ENCODE measurements at regions not wholly inside any gene's neighbourhood (a gene's known extent, or its start where the extent isn't known, plus 50 kb on each side); places are given as distances from the start of the nearest gene placed in this dataset.

DNA sequence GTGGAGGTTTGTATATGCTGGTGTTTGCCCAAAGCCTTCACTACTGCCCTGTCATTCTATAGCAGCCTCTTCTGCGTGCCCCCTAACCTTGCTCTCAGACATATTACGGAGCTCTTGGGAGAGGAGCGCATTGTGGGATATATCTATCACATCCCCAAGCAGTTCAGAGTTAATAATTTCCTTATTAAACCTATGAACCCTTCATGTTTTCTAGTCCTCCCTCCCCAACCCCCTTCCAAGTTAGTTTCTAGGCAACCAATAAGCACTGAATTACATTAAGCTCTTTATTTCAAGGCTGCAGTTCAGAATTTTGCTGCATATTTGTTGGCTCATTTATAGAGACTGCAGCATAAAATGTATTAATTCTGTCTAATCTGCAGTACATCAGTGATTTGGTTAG is 57.3 kb upstream of the GRM7 start:
- H3K9me3 ChIP-seq: no peaks in the 10 kb centered on the region
- no peaks in the 10 kb centered on the region for H3K27me3 ChIP-seq
- H3K27ac ChIP-seq: no peak overlapping the region
- H3K4me1 ChIP-seq: no peaks in the 10 kb centered on the region
- no peak overlapping the region for H3K4me3 ChIP-seq
- no peaks in the 10 kb centered on the region for H3K36me3 ChIP-seq
- WGBS, 2 donors: 87 to 94% methylated on average over 3 of the region's 3 CpGs
- TF ChIP-seq POLR2A (IDR thresholded peaks at IDR 0.05) (no peak), EP300 (IDR thresholded peaks at IDR 0.05) (no peak)
- TF ChIP-seq, protein P1, sequence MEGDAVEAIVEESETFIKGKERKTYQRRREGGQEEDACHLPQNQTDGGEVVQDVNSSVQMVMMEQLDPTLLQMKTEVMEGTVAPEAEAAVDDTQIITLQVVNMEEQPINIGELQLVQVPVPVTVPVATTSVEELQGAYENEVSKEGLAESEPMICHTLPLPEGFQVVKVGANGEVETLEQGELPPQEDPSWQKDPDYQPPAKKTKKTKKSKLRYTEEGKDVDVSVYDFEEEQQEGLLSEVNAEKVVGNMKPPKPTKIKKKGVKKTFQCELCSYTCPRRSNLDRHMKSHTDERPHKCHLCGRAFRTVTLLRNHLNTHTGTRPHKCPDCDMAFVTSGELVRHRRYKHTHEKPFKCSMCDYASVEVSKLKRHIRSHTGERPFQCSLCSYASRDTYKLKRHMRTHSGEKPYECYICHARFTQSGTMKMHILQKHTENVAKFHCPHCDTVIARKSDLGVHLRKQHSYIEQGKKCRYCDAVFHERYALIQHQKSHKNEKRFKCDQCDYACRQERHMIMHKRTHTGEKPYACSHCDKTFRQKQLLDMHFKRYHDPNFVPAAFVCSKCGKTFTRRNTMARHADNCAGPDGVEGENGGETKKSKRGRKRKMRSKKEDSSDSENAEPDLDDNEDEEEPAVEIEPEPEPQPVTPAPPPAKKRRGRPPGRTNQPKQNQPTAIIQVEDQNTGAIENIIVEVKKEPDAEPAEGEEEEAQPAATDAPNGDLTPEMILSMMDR (IDR thresholded peaks at IDR 0.05): no peak
- no peak for DNase-seq (ENCODE audit: low spot score in 2 of 2)

DNA sequence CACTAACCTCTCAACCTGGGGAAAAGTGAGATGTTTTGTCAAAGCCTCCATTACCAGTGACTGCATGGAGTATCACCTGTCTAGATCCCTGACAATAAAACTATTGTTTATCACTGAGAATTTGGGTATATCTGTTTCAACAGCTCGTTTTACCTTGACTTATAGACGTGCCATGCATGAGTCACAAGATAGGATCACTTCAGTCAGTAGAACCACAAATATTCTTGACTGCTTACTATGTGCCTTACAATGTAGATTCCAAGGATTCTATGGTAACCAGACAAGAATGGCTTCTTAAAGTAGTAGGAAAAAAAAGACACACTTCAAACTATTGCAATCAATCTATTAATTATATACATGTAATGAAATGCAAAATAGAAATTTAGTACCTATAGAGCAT is 55.7 kb upstream of the GRM7 start:
- Histone ChIP-seq H3K4me1 (no peaks in the 10 kb centered on the region), H3K27ac (no peak overlapping the region), H3K36me3 (no peaks in the 10 kb centered on the region), H3K27me3 (no peaks in the 10 kb centered on the region), H3K4me3 (no peak overlapping the region), H3K9me3 (no peaks in the 10 kb centered on the region)
- TF ChIP-seq EP300 (IDR thresholded peaks at IDR 0.05) (no peak), POLR2A (IDR thresholded peaks at IDR 0.05) (no peak)
- TF ChIP-seq, protein P1 (IDR thresholded peaks at IDR 0.05): no peak
- DNase-seq (ENCODE audit: low spot score in 2 of 2): no peak
- WGBS, 2 donors: 75 to 79% methylated on average over 2 of the region's 2 CpGs

DNA sequence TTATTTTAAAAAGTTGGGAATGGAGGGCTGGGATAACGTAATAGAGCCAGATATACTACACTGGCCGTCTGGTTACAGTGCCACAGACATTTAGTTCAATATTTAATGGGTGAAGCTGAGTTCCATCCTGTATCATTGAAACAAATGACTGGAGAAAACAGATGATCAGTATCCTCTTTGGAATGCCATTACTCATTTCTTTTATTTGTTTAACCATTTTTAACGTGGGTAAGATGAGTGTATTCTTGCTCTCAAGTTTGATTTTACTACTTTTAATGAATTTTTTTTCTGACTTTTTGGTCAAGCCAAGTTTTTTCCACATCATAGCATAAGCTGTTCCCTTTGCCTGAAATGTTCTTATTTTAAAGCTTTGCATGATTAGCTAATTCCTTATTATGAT is 53.9 kb upstream of the GRM7 start:
- Histone ChIP-seq H3K4me3 (no peak overlapping the region), H3K27me3 (no peaks in the 10 kb centered on the region), H3K36me3 (no peaks in the 10 kb centered on the region), H3K9me3 (no peaks in the 10 kb centered on the region), H3K27ac (no peak overlapping the region), H3K4me1 (no peaks in the 10 kb centered on the region)
- TF ChIP-seq POLR2A (IDR thresholded peaks at IDR 0.05): no peak
- TF ChIP-seq, protein P1 (IDR thresholded peaks at IDR 0.05): no peak
- TF ChIP-seq EP300 (IDR thresholded peaks at IDR 0.05): no peak
- WGBS, 2 donors: 73 to 80% methylated on average over 3 of the region's 3 CpGs
- DNase-seq (ENCODE audit: low spot score in 2 of 2): no peak

DNA sequence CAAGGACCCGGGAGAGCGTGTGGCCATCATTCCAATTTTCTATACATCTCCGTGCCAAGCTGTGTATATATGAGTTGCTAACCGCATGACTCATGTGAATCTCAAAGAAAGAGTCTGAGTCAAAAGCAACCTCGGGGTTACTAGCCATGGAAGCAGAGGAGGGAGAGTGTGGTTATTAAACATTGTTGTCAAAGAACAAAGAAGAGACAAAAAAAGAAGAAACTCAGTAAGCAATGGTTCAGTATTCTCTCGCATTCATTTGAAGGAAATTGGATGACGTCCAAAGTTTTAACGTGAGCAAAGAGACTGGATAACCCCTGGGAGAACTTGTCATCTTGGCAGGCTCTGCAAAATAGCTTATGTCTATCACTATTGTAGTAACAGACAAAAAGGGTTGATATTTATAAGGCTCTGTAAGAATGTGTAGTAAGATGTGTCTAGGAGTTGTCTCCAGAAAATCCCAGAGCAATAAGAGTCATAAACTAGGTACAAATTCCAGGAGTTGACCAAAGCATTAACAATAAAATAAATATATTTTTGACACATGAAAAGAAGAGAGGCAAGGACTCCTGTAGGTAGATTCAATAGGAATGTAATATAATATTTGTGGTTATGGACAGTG is 52.8 kb upstream of the GRM7 start:
- H3K36me3 ChIP-seq: no peaks in the 10 kb centered on the region
- TF ChIP-seq, protein P1 (IDR thresholded peaks at IDR 0.05): no peak
- TF ChIP-seq POLR2A (IDR thresholded peaks at IDR 0.05) (no peak), EP300 (IDR thresholded peaks at IDR 0.05) (no peak)
- WGBS, 2 donors: 21% methylated on average over 8 of the region's 8 CpGs

DNA sequence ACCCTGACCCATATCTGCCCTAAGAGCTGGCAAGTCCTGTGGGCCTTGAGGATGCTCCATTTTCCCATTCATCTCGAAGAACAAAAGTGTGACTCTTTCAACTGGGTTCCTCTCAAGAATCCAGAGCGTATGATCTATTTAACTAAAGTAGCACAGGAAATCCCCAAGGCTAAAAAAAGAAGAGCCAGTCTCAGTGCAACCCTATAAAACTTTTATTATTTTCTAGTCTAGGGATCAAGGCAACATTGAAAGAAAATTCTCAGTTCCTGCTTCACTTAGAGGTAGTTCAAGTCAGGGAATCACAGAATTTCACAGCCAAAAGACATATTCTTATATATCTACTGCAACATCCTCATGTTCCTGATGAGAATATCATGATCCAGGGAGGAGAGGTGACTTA is 51.6 kb upstream of the GRM7 start:
- no peak for DNase-seq (ENCODE audit: low spot score in 2 of 2)
- Histone ChIP-seq H3K27me3 (no peaks in the 10 kb centered on the region), H3K4me1 (no peaks in the 10 kb centered on the region), H3K27ac (no peak overlapping the region), H3K9me3 (no peaks in the 10 kb centered on the region), H3K36me3 (no peaks in the 10 kb centered on the region), H3K4me3 (no peak overlapping the region)
- 34 to 48% methylated on average over 2 of the region's 2 CpGs for WGBS, 2 donors
- TF ChIP-seq, protein P1 (IDR thresholded peaks at IDR 0.05): no peak
- TF ChIP-seq POLR2A (IDR thresholded peaks at IDR 0.05): no peak
- no peak for TF ChIP-seq EP300 (IDR thresholded peaks at IDR 0.05)

More for the DNA sequence above, 52.8 kb upstream of the GRM7 start:
- Histone ChIP-seq H3K27ac (no peak overlapping the region), H3K9me3 (no peaks in the 10 kb centered on the region), H3K4me3 (no peak overlapping the region), H3K4me1 (no peaks in the 10 kb centered on the region), H3K27me3 (no peaks in the 10 kb centered on the region)
- no peak for DNase-seq (ENCODE audit: low spot score in 2 of 2)
